BJ (cell line): ENCODE measurements at regions not wholly inside any gene's neighbourhood (a gene's known extent, or its start where the extent isn't known, plus 50 kb on each side); places are given as distances from the start of the nearest gene placed in this dataset.

ENCODE experiments used
- CTCF ChIA-PET: fragments of 350-600 bp; formaldehyde crosslinking; extraction: SDS; loops from one replicate; lab custom pipeline; 2021; ENCODE audit warnings: antibody characterized with exemption, inconsistent platforms; lab: Yijun Ruan, JAX
- POLR2A ChIA-PET: fragments of 300-600 bp; sonication (Branson Sonifier 250); formaldehyde crosslinking; extraction: SDS; loops from one replicate; lab custom pipeline; 2021; ENCODE audit warnings: antibody characterized with exemption; lab: Charles Lee
- DNase-seq: peaks from one replicate; pipeline ENCODE4 v3.0.0-alpha.2; 2011; ENCODE audit warnings: low read depth
- H3K27me3 ChIP-seq: 2 replicates; pipeline ENCODE4 v1.6.0; 2011; ENCODE audit warnings: low read length; ENCODE audit not compliant: control insufficient read depth, insufficient read depth
- H3K36me3 ChIP-seq: 2 replicates; pipeline ENCODE4 v1.5.1; 2011; ENCODE audit warnings: low read length; ENCODE audit not compliant: control insufficient read depth, insufficient read depth
- H3K4me3 ChIP-seq: 2 replicates; pipeline ENCODE4 v1.5.1; 2011; ENCODE audit warnings: low read depth, mild to moderate bottlenecking, control low read depth, low read length
- TF ChIP-seq, protein P1 (sequence below): IDR thresholded peaks from 2 replicates; pipeline ENCODE4 v1.5.1; 2011; ENCODE audit warnings: low read depth, mild to moderate bottlenecking, control low read depth, inconsistent platforms, low read length, moderate library complexity; ENCODE audit not compliant: insufficient read depth

DNA sequence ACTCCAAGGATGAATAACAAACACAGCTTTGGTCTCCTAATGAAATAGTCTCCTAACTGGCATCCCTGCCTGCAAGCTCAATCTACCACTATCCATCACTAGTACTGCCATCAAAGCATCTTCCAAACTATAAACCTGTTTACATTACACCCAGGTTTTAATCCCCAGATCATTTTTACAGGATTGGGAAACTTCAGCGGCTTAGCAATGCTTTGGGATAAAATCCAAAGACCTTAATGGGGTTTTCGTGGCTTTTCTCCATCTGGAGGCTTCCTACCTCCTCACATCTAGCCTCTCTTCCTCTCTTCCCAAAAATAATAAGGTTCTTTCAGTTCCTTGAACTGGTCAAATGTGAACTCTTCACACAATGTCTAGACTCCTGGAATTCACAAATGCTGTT, 92.2 kb upstream of the SETBP1 start:
- POLR2A ChIA-PET, result no interaction called here
- CTCF ChIA-PET, result interaction anchor here (1.6 kb wide), 1 partner anchor 10 kb away, joined by 10 read pairs; no protein-coding TSS in a partner anchor
- H3K4me3 ChIP-seq, result no peak overlapping the region
- no peak for DNase-seq
- TF ChIP-seq, protein P1, sequence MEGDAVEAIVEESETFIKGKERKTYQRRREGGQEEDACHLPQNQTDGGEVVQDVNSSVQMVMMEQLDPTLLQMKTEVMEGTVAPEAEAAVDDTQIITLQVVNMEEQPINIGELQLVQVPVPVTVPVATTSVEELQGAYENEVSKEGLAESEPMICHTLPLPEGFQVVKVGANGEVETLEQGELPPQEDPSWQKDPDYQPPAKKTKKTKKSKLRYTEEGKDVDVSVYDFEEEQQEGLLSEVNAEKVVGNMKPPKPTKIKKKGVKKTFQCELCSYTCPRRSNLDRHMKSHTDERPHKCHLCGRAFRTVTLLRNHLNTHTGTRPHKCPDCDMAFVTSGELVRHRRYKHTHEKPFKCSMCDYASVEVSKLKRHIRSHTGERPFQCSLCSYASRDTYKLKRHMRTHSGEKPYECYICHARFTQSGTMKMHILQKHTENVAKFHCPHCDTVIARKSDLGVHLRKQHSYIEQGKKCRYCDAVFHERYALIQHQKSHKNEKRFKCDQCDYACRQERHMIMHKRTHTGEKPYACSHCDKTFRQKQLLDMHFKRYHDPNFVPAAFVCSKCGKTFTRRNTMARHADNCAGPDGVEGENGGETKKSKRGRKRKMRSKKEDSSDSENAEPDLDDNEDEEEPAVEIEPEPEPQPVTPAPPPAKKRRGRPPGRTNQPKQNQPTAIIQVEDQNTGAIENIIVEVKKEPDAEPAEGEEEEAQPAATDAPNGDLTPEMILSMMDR, result no peak
- no peaks in the 10 kb centered on the region for H3K36me3 ChIP-seq
- no peaks in the 10 kb centered on the region for H3K27me3 ChIP-seq

DNA sequence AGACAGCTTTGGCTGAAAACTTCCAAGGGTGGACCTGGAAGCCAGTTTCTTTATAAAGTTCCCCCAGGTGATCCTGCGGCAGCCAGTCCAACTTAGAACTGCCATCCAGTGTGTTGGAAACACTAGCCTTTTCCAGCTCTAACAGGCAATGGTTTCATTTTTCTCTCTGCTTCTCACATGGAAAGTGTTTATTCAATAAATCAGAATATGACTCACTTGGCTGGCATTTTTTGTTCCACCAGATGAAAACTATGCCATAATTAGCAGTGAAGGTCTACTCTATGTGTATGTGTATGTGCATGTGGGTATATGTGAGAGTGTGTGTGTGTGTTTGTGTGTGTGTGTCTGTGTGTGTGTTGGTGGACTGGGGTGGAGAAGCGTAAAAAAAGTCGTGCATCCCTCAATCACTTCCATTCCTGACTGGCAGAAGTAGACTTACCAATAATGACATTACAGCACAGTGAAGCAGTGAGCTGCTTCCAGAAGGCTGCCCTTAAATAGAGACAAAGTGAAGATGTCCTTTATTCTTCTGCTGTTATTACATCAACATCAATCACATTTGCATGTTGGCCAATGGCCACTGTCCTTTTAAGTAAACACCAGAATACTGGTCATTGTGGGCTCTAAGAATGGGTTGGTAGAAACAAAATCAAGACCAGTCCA, 90.9 kb upstream of the SETBP1 start:
- ChIA-PET POLR2A (no interaction called here), CTCF (interaction anchor here (1.1 to 1.5 kb wide), 2 partner anchors 10 to 140 kb away, joined by 3 read pairs; no protein-coding TSS in a partner anchor)
- Histone ChIP-seq H3K4me3 (no peak overlapping the region), H3K36me3 (no peaks in the 10 kb centered on the region), H3K27me3 (no peaks in the 10 kb centered on the region)
- TF ChIP-seq, protein P1, result no peak
- DNase-seq, result peak; percentile 50

DNA sequence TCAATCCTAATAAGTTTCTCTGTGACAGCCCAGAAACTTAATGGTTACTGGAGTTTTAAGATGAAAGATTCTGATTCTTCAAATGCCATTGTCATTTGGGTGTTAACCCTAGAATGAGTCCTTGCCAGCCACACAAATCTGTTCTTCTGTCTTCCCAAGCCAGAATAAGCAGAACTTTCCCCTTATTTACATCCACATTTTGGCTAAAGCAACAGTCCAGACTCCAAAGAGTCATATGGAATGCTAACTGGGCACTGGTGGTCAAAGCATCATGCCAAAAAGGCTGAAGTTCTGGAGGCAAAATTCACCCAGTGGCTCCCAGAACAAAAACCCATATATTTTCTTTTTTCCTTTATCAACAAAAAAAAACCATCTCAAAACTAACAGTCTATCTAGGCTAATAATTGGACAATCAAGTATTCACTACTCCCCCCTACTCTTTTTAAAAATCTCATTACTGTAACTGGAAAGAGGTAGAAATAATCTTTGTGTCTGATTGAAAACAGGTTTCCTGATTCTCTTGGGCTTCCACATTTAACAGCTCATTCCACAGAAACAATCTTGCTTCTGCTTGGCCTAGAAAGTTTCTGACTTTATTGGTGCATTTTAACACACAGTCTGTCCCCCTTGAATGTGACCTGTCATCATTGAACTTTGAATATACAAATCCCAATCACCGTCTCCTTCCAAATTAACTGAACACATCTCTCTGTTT, 89.6 kb upstream of the SETBP1 start:
- no peak for DNase-seq
- POLR2A ChIA-PET, result no interaction called here
- TF ChIP-seq, protein P1, result no peak

DNA sequence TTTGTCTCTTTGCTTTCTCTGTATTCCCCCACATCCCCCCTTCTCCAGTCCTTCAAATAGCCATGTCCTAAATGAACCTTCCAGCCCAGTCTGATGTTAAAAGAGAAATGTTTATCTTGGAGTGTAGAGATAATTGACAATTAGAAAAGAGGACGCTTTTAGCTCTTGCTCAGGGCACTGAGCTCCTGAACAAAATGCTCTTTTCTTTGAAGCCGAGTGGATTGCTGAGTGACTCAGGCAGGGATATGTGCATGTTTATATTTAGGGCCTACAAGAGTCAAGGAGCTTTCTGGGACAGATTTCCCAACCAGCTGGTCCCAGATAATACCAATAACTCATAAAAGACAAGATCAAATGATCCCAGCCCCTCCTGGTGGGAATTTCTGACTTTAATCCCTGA, 88.0 kb upstream of the SETBP1 start:
- peak; percentile 35 for DNase-seq
- ChIA-PET CTCF (interaction anchor here (1.5 kb wide), 1 partner anchor 13 kb away, joined by 3 read pairs; no protein-coding TSS in a partner anchor), POLR2A (no interaction called here)

More for the DNA sequence above, 89.6 kb upstream of the SETBP1 start:
- CTCF ChIA-PET, result interaction anchor here (1.5 kb wide), 1 partner anchor 12 kb away, joined by 3 read pairs; no protein-coding TSS in a partner anchor
- Histone ChIP-seq H3K27me3 (no peaks in the 10 kb centered on the region), H3K4me3 (no peak overlapping the region), H3K36me3 (no peaks in the 10 kb centered on the region)

More for the DNA sequence above, 88.0 kb upstream of the SETBP1 start:
- TF ChIP-seq, protein P1, result no peak
- H3K27me3 ChIP-seq, result no peaks in the 10 kb centered on the region
- no peak overlapping the region for H3K4me3 ChIP-seq
- no peaks in the 10 kb centered on the region for H3K36me3 ChIP-seq
